ENCODE measurements at regions not wholly inside any gene's neighbourhood (a gene's known extent, or its start where the extent isn't known, plus 50 kb on each side); places are given as distances from the start of the nearest gene placed in this dataset.

DNA sequence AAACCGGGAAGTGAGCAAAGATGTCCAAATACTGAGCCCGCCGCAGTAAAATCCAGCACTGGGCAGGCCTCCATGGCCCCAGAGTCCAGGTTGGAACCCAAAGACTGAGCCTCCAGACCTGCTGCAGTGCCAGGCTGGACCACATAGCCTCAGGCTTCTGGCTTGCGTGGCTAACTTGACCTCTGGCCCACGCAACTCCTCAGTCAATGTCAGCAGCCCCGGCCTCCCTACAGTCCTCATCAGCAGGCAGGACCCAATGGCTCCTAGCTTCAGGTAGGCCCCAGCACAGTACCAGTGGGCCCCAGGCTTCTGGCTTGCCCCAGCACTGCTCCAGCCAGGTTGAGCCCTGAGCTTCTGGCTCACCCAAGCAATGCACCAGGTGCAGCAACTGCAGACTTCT, 245.1 kb upstream of the AFDN start:
- no peak for ATAC-seq
- peaks cover 8 to 12% of the 10 kb centered on the region in 2 donors for H3K9me3 Mint-ChIP-seq
- no peak overlapping the region for H3K27ac Mint-ChIP-seq
- DNase-seq: no peak
- no peak overlapping the region for H3K4me3 Mint-ChIP-seq
- H3K4me1 Mint-ChIP-seq: no peaks in the 10 kb centered on the region
- peaks cover 17% of the 10 kb centered on the region for H3K27me3 Mint-ChIP-seq

DNA sequence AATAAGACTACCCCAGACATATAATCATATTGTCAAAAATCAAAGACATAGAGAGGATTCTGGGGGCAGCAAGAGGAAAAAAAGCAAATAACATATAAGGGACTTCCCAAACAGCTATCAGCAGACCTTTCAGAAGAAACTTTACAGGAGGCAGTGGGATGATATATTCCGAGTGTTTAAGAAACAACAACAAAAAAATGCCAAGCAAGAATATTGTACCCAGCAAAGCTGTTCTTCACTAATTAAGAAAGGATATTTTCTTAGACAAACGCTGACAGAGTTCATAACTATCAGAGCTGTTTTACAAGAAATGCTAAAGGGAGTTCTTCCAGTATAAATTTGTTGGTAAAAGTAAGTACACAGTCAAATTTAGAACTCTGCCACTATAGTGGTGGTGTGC, 243.3 kb upstream of the AFDN start:
- no peak for ATAC-seq
- Mint-ChIP-seq H3K9me3 (peaks cover 8 to 12% of the 10 kb centered on the region in 2 donors), H3K27ac (no peak overlapping the region)

DNA sequence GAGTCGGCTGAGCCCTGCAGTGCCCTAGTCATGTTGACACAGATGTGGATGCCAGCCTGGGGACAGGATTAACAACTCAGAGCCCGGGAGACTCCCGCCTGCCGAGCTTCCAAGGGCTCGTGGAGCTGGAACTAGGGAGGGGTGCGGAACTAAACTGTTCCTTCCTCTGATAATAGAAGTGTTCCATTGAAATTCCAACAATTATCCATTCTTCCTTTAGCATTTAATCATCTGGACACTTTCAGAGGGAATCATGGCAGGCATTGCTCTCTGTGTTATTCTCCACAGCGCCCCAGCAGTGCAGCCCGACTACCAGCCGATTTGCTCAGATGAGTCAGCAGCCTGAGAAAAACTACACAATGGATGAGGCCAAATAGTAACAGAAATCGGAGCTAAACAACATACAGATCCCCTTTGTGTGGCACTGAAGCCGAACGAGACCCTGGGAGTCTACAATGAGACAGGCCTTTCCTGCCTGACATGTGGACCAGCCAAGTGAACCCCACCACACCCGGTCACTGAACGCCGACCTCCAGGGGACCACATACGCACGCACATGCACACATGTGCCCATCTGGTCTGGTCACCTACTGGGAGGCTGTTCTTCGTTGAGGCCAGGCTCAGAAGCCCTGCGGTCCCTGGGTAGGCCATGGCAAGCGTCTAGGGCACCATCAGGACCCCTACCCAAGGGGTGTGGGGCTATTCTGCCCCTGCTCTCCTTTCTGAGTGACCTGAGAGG, 238.4 kb upstream of the AFDN start:
- no peak for DNase-seq

More for the DNA sequence above, 243.3 kb upstream of the AFDN start:
- DNase-seq: no peak
- no peak overlapping the region for H3K4me3 Mint-ChIP-seq
- H3K27me3 Mint-ChIP-seq: peaks cover 15% of the 10 kb centered on the region
- H3K4me1 Mint-ChIP-seq: no peaks in the 10 kb centered on the region

DNA sequence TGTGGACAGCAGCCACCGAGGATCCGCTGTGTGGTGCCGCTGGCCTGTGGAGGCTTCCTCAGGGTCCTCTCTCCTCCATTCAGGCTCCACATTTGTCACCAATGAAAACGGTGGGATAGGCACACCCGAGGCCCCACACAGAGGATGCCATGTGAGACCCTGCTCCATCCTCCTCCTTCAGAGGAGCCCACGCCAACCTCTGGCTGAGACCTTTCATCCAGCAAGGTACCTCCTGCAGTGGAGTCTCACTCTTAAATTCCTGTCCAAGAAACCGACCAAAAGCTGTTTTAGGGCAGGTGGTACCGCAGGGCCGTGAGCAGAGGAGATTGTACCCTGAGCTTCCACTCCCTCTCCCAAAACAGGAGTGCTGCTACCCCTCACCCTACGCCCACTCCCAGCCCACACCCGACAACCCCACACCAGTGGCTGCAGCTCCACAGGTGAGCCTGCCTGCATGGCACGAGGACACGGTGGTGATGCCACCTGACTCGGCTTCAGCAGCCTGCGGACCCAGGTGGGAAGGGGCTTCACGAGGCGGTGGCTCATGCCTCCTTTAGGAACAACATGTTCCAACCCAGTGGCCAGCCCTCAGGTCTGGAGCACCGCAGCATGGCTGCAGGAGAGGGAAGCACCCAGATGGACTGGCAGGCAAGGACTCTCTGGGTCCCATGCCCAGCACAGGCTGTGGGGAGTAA, 237.6 kb upstream of the AFDN start:
- H3K4me3 Mint-ChIP-seq: no peak overlapping the region
- H3K9me3 Mint-ChIP-seq: peaks cover 12 to 14% of the 10 kb centered on the region in 2 donors
- H3K27ac Mint-ChIP-seq: no peak overlapping the region
- ATAC-seq (no peak), DNase-seq (no peak)
- no peaks in the 10 kb centered on the region for H3K4me1 Mint-ChIP-seq
- peaks cover 15% of the 10 kb centered on the region for H3K27me3 Mint-ChIP-seq

More for the DNA sequence above, 238.4 kb upstream of the AFDN start:
- H3K4me1 Mint-ChIP-seq: no peaks in the 10 kb centered on the region
- no peak overlapping the region for H3K27ac Mint-ChIP-seq
- H3K4me3 Mint-ChIP-seq: no peak overlapping the region
- peaks cover 12 to 19% of the 10 kb centered on the region in 2 donors for H3K9me3 Mint-ChIP-seq
- ATAC-seq: no peak
- H3K27me3 Mint-ChIP-seq: peaks cover 15% of the 10 kb centered on the region

DNA sequence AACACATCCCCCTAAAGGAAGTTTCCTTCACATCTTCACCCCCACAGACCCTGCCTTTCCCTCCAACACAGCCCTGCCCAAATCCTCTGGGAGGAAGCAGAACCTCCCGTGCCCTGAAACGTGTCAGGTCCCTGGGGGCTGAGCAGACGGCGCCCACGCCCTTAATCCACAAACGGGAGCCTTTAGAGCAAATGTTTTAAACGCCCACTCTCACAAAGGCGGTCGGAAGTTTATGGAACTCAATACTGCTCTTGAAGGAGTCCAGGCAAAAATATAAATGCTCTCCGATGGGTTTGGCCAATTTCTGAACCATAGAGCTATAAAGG, 237.1 kb upstream of the AFDN start:
- no peak overlapping the region for H3K4me3 Mint-ChIP-seq
- DNase-seq (no peak), ATAC-seq (no peak)

DNA sequence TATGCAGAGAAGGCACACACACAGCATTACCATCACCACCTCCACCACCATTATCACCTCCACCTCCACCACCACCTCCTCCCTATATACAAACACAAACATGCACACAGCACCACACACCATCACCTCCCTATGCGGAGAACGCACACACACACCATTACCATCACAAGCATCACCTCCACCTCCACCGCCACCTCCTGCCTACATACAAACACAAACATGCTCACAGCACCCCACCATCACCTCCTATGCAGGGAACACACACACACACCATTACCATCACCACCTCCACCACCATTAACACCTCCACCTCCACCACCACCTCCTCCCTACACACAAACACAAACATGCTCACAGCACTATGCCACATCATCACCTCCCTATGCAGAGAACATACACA, 236.5 kb upstream of the AFDN start:
- no peak overlapping the region for H3K4me3 Mint-ChIP-seq
- H3K4me1 Mint-ChIP-seq: no peaks in the 10 kb centered on the region
- DNase-seq (no peak), ATAC-seq (peak; percentile 33)
- H3K9me3 Mint-ChIP-seq: peaks cover 12 to 14% of the 10 kb centered on the region in 2 donors
- H3K27me3 Mint-ChIP-seq: peaks cover 4% of the 10 kb centered on the region
- peak overlapping the region in 1 of 2 donors; percentile 17 for H3K27ac Mint-ChIP-seq

More for the DNA sequence above, 237.1 kb upstream of the AFDN start:
- Mint-ChIP-seq H3K9me3 (peaks cover 12 to 14% of the 10 kb centered on the region in 2 donors), H3K4me1 (no peaks in the 10 kb centered on the region), H3K27me3 (peaks cover 10% of the 10 kb centered on the region), H3K27ac (no peak overlapping the region)

All from stimulated activated naive CD8-positive, alpha-beta T cell treated with anti-CD3 and anti-CD28 coated beads, Interleukin-15, amount 100 ng/mL, for 72 hours (primary cell).